MCF 10A (cell line): ENCODE measurements at regions not wholly inside any gene's neighbourhood (a gene's known extent, or its start where the extent isn't known, plus 50 kb on each side); places are given as distances from the start of the nearest gene placed in this dataset.

Source experiments
- BruUV-seq: library from RNA; stranded (reverse); fragments of 400-500 nt; replicated peaks from 2 replicates; lab custom pipeline; 2021; lab: Mats Ljungman, UMichigan
- CTCF ChIA-PET: fragments of 300-600 bp; sonication (Branson Sonifier 250); formaldehyde crosslinking; extraction: SDS; loops from one replicate; lab custom pipeline; 2021; ENCODE audit warnings: antibody characterized with exemption, inconsistent platforms; lab: Yijun Ruan, JAX
- POLR2A ChIA-PET: fragments of 300-600, 350-650 bp; sonication (Branson Sonifier 250); formaldehyde crosslinking; extraction: SDS; loops from one replicate; lab custom pipeline; 2020; ENCODE audit warnings: antibody characterized with exemption, inconsistent platforms; lab: Yijun Ruan, JAX
- DNase-seq: peaks from one replicate; pipeline ENCODE4 v3.0.0-alpha.2; 2018; ENCODE audit not compliant: unreplicated experiment
- H3K27ac Mint-ChIP-seq: one replicate; pipeline ENCODE4 v1.8.0; 2022; ENCODE audit warnings: mild to moderate bottlenecking, low read depth, mixed read lengths; ENCODE audit not compliant: unreplicated experiment
- H3K27me3 Mint-ChIP-seq: one replicate; pipeline ENCODE4 v1.8.0; 2022; ENCODE audit warnings: mixed read lengths; ENCODE audit not compliant: insufficient read depth, unreplicated experiment
- H3K36me3 Mint-ChIP-seq: one replicate; pipeline ENCODE4 v1.8.0; 2022; ENCODE audit warnings: mild to moderate bottlenecking, moderate library complexity, mixed read lengths; ENCODE audit not compliant: insufficient read depth, unreplicated experiment
- H3K4me1 Mint-ChIP-seq: one replicate; pipeline ENCODE4 v1.8.0; 2022; ENCODE audit warnings: mixed read lengths; ENCODE audit not compliant: insufficient read depth, unreplicated experiment
- H3K4me3 Mint-ChIP-seq: one replicate; pipeline ENCODE4 v1.8.0; 2022; ENCODE audit warnings: mild to moderate bottlenecking, moderate library complexity, mixed read lengths; ENCODE audit not compliant: unreplicated experiment
- H3K9me3 Mint-ChIP-seq: one replicate; pipeline ENCODE4 v1.8.0; 2022; ENCODE audit warnings: mixed read lengths; ENCODE audit not compliant: unreplicated experiment
- intact Hi-C: fragments of 100-400 bp; cut with micrococcal nuclease; formaldehyde crosslinking; loops from 2 replicates; pipeline ENCODE4 v1.14.1; 2022
- TF ChIP-seq, protein P1 (sequence below): fragments of 200-600 bp; IDR thresholded peaks from one replicate; pipeline ENCODE4 v1.8.0; 2022; ENCODE audit warnings: antibody characterized with exemption, mild to moderate bottlenecking; ENCODE audit not compliant: unreplicated experiment

- CTCF ChIA-PET: interaction anchor here (1.2 to 1.3 kb wide), 2 partner anchors 302 to 391 kb away, joined by 3 read pairs; no protein-coding TSS in a partner anchor
- POLR2A ChIA-PET: no interaction called here
- H3K36me3 Mint-ChIP-seq: no peaks in the 10 kb centered on the region
- no TSS peak for BruUV-seq
- DNase-seq: peak; percentile 73
- no peaks in the 10 kb centered on the region for H3K27me3 Mint-ChIP-seq
- H3K4me1 Mint-ChIP-seq: peaks cover 32% of the 10 kb centered on the region
- H3K4me3 Mint-ChIP-seq: no peak overlapping the region
- intact Hi-C loops: no loop called here
- H3K27ac Mint-ChIP-seq: peak overlapping the region; percentile 84
- peaks cover 25% of the 10 kb centered on the region for H3K9me3 Mint-ChIP-seq
- TF ChIP-seq, protein P1, sequence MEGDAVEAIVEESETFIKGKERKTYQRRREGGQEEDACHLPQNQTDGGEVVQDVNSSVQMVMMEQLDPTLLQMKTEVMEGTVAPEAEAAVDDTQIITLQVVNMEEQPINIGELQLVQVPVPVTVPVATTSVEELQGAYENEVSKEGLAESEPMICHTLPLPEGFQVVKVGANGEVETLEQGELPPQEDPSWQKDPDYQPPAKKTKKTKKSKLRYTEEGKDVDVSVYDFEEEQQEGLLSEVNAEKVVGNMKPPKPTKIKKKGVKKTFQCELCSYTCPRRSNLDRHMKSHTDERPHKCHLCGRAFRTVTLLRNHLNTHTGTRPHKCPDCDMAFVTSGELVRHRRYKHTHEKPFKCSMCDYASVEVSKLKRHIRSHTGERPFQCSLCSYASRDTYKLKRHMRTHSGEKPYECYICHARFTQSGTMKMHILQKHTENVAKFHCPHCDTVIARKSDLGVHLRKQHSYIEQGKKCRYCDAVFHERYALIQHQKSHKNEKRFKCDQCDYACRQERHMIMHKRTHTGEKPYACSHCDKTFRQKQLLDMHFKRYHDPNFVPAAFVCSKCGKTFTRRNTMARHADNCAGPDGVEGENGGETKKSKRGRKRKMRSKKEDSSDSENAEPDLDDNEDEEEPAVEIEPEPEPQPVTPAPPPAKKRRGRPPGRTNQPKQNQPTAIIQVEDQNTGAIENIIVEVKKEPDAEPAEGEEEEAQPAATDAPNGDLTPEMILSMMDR: no peak
Observed at GRCh38 chr2:215528555-215528954, 92.7 kb upstream of the FN1 start.

GRCh38 chr2:215527736-215528135 lies 91.9 kb upstream of the FN1 start:
- DNase-seq: no peak
- BruUV-seq: no TSS peak
- no peak overlapping the region for H3K4me3 Mint-ChIP-seq
- no peaks in the 10 kb centered on the region for H3K27me3 Mint-ChIP-seq
- peaks cover 18% of the 10 kb centered on the region for H3K9me3 Mint-ChIP-seq
- CTCF ChIA-PET: interaction anchor here (1.2 to 1.3 kb wide), 2 partner anchors 302 to 392 kb away, joined by 3 read pairs; no protein-coding TSS in a partner anchor
- H3K27ac Mint-ChIP-seq: peak overlapping the region; percentile 12
- POLR2A ChIA-PET: no interaction called here
- H3K36me3 Mint-ChIP-seq: no peaks in the 10 kb centered on the region
- TF ChIP-seq, protein P1: no peak
- peaks cover 32% of the 10 kb centered on the region for H3K4me1 Mint-ChIP-seq
- intact Hi-C loops: no loop called here

GRCh38 chr2:215526341-215526740 lies 90.5 kb upstream of the FN1 start:
- intact Hi-C loops: no loop called here
- H3K36me3 Mint-ChIP-seq: no peaks in the 10 kb centered on the region
- TF ChIP-seq, protein P1: no peak
- no peak overlapping the region for H3K27ac Mint-ChIP-seq
- DNase-seq: no peak
- no peaks in the 10 kb centered on the region for H3K27me3 Mint-ChIP-seq
- CTCF ChIA-PET: no interaction called here
- no TSS peak for BruUV-seq
- peaks cover 18% of the 10 kb centered on the region for H3K9me3 Mint-ChIP-seq
- POLR2A ChIA-PET: interaction anchor here (0.8 kb wide), 1 partner anchor 18 kb away, joined by 3 read pairs; no protein-coding TSS in a partner anchor
- peaks cover 24% of the 10 kb centered on the region for H3K4me1 Mint-ChIP-seq
- H3K4me3 Mint-ChIP-seq: no peak overlapping the region

GRCh38 chr2:215522237-215522636 lies 86.4 kb upstream of the FN1 start:
- intact Hi-C loops: no loop called here
- Mint-ChIP-seq H3K4me1 (peaks cover 14% of the 10 kb centered on the region), H3K9me3 (peaks cover 9% of the 10 kb centered on the region), H3K27ac (no peak overlapping the region), H3K27me3 (no peaks in the 10 kb centered on the region), H3K36me3 (no peaks in the 10 kb centered on the region), H3K4me3 (no peak overlapping the region)
- no peak for DNase-seq
- POLR2A ChIA-PET: no interaction called here
- no TSS peak for BruUV-seq
- TF ChIP-seq, protein P1: no peak
- CTCF ChIA-PET: no interaction called here
